ENCODE measurements at regions not wholly inside any gene's neighbourhood (a gene's known extent, or its start where the extent isn't known, plus 50 kb on each side); places are given as distances from the start of the nearest gene placed in this dataset.
"Not testable (repeated sequence)": the region's sequence is repeated elsewhere in the genome, so short reads cannot be mapped to it uniquely, and the experiment has no call there.

GRCh38 chr10:131556897-131557495 lies 245.5 kb upstream of the TCERG1L start:
- H3K27me3 ChIP-seq (replicated peaks; ENCODE audit: control insufficient read depth, insufficient read depth, low read length) = peaks cover 3% of the 10 kb centered on the region
- no peak for DNase-seq (ENCODE audit: low read depth)
- no peak overlapping the region for H3K9ac ChIP-seq (ENCODE audit: low read length)
- no peak overlapping the region for H3K4me3 ChIP-seq (ENCODE audit: low read length)
- H3K9me3 ChIP-seq (ENCODE audit: control insufficient read depth, low read length) = no peaks in the 10 kb centered on the region
- H3K4me1 ChIP-seq (ENCODE audit: control insufficient read depth, insufficient read depth, low read length) = no peaks in the 10 kb centered on the region
- H3K36me3 ChIP-seq (ENCODE audit: control insufficient read depth, insufficient read depth, low read length, severe bottlenecking) = no peaks in the 10 kb centered on the region

- H3K9ac ChIP-seq (ENCODE audit: low read length); H3K27me3 ChIP-seq (replicated peaks; ENCODE audit: control insufficient read depth, insufficient read depth, low read length); H3K4me3 ChIP-seq (ENCODE audit: low read length); H3K4me1 ChIP-seq (ENCODE audit: control insufficient read depth, insufficient read depth, low read length); DNase-seq (ENCODE audit: low read depth); H3K9me3 ChIP-seq (ENCODE audit: control insufficient read depth, low read length); H3K36me3 ChIP-seq (ENCODE audit: control insufficient read depth, insufficient read depth, low read length, severe bottlenecking): not testable (repeated sequence)
These were observed 246.4 kb upstream of the TCERG1L start for GRCh38 chr10:131557956-131558355.

- Histone ChIP-seq H3K36me3 (ENCODE audit: control insufficient read depth, insufficient read depth, low read length, severe bottlenecking) (no peaks in the 10 kb centered on the region), H3K4me3 (ENCODE audit: low read length) (no peak overlapping the region), H3K4me1 (ENCODE audit: control insufficient read depth, insufficient read depth, low read length) (no peaks in the 10 kb centered on the region), H3K9ac (ENCODE audit: low read length) (no peak overlapping the region), H3K9me3 (ENCODE audit: control insufficient read depth, low read length) (no peaks in the 10 kb centered on the region), H3K27me3 (replicated peaks; ENCODE audit: control insufficient read depth, insufficient read depth, low read length) (peaks cover 3% of the 10 kb centered on the region)
- DNase-seq (ENCODE audit: low read depth) = no peak
These were observed 248.0 kb upstream of the TCERG1L start for GRCh38 chr10:131559450-131559911.

- Histone ChIP-seq H3K27me3 (replicated peaks; ENCODE audit: control insufficient read depth, insufficient read depth, low read length) (peaks cover 3% of the 10 kb centered on the region), H3K36me3 (ENCODE audit: control insufficient read depth, insufficient read depth, low read length, severe bottlenecking) (no peaks in the 10 kb centered on the region), H3K9ac (ENCODE audit: low read length) (no peak overlapping the region), H3K4me1 (ENCODE audit: control insufficient read depth, insufficient read depth, low read length) (no peaks in the 10 kb centered on the region), H3K9me3 (ENCODE audit: control insufficient read depth, low read length) (peaks cover 3% of the 10 kb centered on the region), H3K4me3 (ENCODE audit: low read length) (no peak overlapping the region)
- DNase-seq (ENCODE audit: low read depth) = no peak
These were observed 248.6 kb upstream of the TCERG1L start for GRCh38 chr10:131560166-131560565.

- Histone ChIP-seq H3K36me3 (ENCODE audit: control insufficient read depth, insufficient read depth, low read length, severe bottlenecking) (no peaks in the 10 kb centered on the region), H3K4me1 (ENCODE audit: control insufficient read depth, insufficient read depth, low read length) (no peaks in the 10 kb centered on the region), H3K27me3 (replicated peaks; ENCODE audit: control insufficient read depth, insufficient read depth, low read length) (peaks cover 3% of the 10 kb centered on the region), H3K9ac (ENCODE audit: low read length) (no peak overlapping the region), H3K9me3 (ENCODE audit: control insufficient read depth, low read length) (peaks cover 9% of the 10 kb centered on the region), H3K4me3 (ENCODE audit: low read length) (no peak overlapping the region)
- no peak for DNase-seq (ENCODE audit: low read depth)
These were observed 249.3 kb upstream of the TCERG1L start for GRCh38 chr10:131560706-131561355.

GRCh38 chr10:131561897-131562296 lies 250.4 kb upstream of the TCERG1L start:
- H3K9ac ChIP-seq (ENCODE audit: low read length) = no peak overlapping the region
- no peak overlapping the region for H3K4me3 ChIP-seq (ENCODE audit: low read length)
- H3K36me3 ChIP-seq (ENCODE audit: control insufficient read depth, insufficient read depth, low read length, severe bottlenecking) = no peaks in the 10 kb centered on the region
- peaks cover 14% of the 10 kb centered on the region for H3K9me3 ChIP-seq (ENCODE audit: control insufficient read depth, low read length)
- peaks cover 3% of the 10 kb centered on the region for H3K27me3 ChIP-seq (replicated peaks; ENCODE audit: control insufficient read depth, insufficient read depth, low read length)
- H3K4me1 ChIP-seq (ENCODE audit: control insufficient read depth, insufficient read depth, low read length) = no peaks in the 10 kb centered on the region
- no peak for DNase-seq (ENCODE audit: low read depth)

GRCh38 chr10:131563411-131563810 lies 251.9 kb upstream of the TCERG1L start:
- Histone ChIP-seq H3K9ac (ENCODE audit: low read length) (no peak overlapping the region), H3K36me3 (ENCODE audit: control insufficient read depth, insufficient read depth, low read length, severe bottlenecking) (no peaks in the 10 kb centered on the region), H3K27me3 (replicated peaks; ENCODE audit: control insufficient read depth, insufficient read depth, low read length) (peaks cover 3% of the 10 kb centered on the region), H3K4me3 (ENCODE audit: low read length) (no peak overlapping the region), H3K9me3 (ENCODE audit: control insufficient read depth, low read length) (peaks cover 14% of the 10 kb centered on the region), H3K4me1 (ENCODE audit: control insufficient read depth, insufficient read depth, low read length) (no peaks in the 10 kb centered on the region)
- no peak for DNase-seq (ENCODE audit: low read depth)

GRCh38 chr10:131567279-131568162 lies 256.0 kb upstream of the TCERG1L start:
- Histone ChIP-seq H3K9me3 (ENCODE audit: control insufficient read depth, low read length) (peaks cover 14% of the 10 kb centered on the region), H3K36me3 (ENCODE audit: control insufficient read depth, insufficient read depth, low read length, severe bottlenecking) (no peaks in the 10 kb centered on the region), H3K27me3 (replicated peaks; ENCODE audit: control insufficient read depth, insufficient read depth, low read length) (no peaks in the 10 kb centered on the region), H3K4me3 (ENCODE audit: low read length) (no peak overlapping the region), H3K9ac (ENCODE audit: low read length) (no peak overlapping the region), H3K4me1 (ENCODE audit: control insufficient read depth, insufficient read depth, low read length) (no peaks in the 10 kb centered on the region)
- DNase-seq (ENCODE audit: low read depth) = no peak

GRCh38 chr10:131568866-131569265 lies 257.3 kb upstream of the TCERG1L start:
- Histone ChIP-seq H3K27me3 (replicated peaks; ENCODE audit: control insufficient read depth, insufficient read depth, low read length) (no peaks in the 10 kb centered on the region), H3K9ac (ENCODE audit: low read length) (no peak overlapping the region), H3K4me3 (ENCODE audit: low read length) (no peak overlapping the region), H3K36me3 (ENCODE audit: control insufficient read depth, insufficient read depth, low read length, severe bottlenecking) (no peaks in the 10 kb centered on the region), H3K9me3 (ENCODE audit: control insufficient read depth, low read length) (peaks cover 14% of the 10 kb centered on the region), H3K4me1 (ENCODE audit: control insufficient read depth, insufficient read depth, low read length) (no peaks in the 10 kb centered on the region)
- no peak for DNase-seq (ENCODE audit: low read depth)

GRCh38 chr10:131569851-131570715 lies 258.6 kb upstream of the TCERG1L start:
- Histone ChIP-seq H3K4me3 (ENCODE audit: low read length) (no peak overlapping the region), H3K36me3 (ENCODE audit: control insufficient read depth, insufficient read depth, low read length, severe bottlenecking) (no peaks in the 10 kb centered on the region), H3K27me3 (replicated peaks; ENCODE audit: control insufficient read depth, insufficient read depth, low read length) (no peaks in the 10 kb centered on the region), H3K9me3 (ENCODE audit: control insufficient read depth, low read length) (peaks cover 12% of the 10 kb centered on the region), H3K9ac (ENCODE audit: low read length) (no peak overlapping the region), H3K4me1 (ENCODE audit: control insufficient read depth, insufficient read depth, low read length) (no peaks in the 10 kb centered on the region)
- DNase-seq (ENCODE audit: low read depth) = no peak

Measured in adipocyte (in vitro differentiated cells).